Stomach (tissue), 4 donors: ENCODE measurements at regions not wholly inside any gene's neighbourhood (a gene's known extent, or its start where the extent isn't known, plus 50 kb on each side); places are given as distances from the start of the nearest gene placed in this dataset.

Experiments
- POLR2A ChIP-seq, 4 donors: fragments of 450-650 bp; IDR thresholded peaks; one replicate each; pipeline ENCODE4 v1.6.1; 2016; ENCODE audit warnings: antibody characterized with exemption in 4 of 4, control low read depth in 2 of 4, mild to moderate bottlenecking in 1 of 4, moderate library complexity in 1 of 4
- POLR2AphosphoS5 ChIP-seq, 3 donors: sonication (generic); formaldehyde crosslinking; IDR thresholded peaks; one replicate each; pipeline ENCODE4 v1.6.1; 2016; ENCODE audit warnings: antibody characterized with exemption in 3 of 3
- TF ChIP-seq, protein P1 (sequence below), 7 experiments: fragments of 450-650 bp in 4 of 7; fragments of 200-600 bp in 3 of 7; sonication (generic) in 3 of 7; IDR thresholded peaks; one replicate each; pipeline ENCODE4 v1.5.1; 2016 to 2019; ENCODE audit warnings: antibody characterized with exemption in 7 of 7, control low read depth in 2 of 7, mild to moderate bottlenecking in 1 of 7

DNA sequence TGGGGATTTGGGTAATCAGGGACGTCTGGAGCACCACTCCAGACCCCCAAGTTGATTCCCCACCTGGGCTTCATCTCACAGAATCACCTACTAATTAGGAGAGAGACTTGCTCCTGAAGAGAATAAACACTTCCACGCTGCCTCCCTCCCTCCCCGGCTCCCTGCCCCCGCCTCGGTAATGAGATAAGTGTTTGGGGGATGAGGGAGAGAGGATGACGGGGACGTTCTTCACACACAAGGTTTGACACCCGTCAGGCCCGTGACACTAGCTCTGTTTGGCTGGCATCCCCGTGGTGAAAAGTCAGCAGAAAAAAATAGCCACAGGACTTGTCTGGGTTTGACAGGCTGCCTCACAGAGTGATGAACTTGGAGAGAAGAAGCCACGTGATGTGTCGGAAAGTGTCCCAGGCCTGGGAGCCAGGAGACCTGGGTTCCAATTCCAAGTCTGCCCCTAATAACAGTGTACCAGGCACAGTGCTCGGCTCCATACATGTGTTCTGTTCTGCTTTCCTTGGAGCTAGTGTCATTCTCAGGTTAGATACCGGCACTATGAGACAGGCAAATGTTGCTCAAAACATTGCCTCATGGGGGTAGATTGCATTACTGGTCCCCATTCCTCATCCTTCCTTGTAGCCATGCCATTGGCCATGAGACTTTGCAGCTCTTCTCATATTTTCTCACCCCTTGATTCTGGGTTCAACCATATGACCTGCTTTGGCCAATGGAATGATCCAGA is 578.0 kb downstream of the BCOR start:
- TF ChIP-seq POLR2AphosphoS5 (IDR thresholded peaks at IDR 0.05) (no peak), POLR2A (IDR thresholded peaks at IDR 0.05) (no peak)
- TF ChIP-seq, protein P1, sequence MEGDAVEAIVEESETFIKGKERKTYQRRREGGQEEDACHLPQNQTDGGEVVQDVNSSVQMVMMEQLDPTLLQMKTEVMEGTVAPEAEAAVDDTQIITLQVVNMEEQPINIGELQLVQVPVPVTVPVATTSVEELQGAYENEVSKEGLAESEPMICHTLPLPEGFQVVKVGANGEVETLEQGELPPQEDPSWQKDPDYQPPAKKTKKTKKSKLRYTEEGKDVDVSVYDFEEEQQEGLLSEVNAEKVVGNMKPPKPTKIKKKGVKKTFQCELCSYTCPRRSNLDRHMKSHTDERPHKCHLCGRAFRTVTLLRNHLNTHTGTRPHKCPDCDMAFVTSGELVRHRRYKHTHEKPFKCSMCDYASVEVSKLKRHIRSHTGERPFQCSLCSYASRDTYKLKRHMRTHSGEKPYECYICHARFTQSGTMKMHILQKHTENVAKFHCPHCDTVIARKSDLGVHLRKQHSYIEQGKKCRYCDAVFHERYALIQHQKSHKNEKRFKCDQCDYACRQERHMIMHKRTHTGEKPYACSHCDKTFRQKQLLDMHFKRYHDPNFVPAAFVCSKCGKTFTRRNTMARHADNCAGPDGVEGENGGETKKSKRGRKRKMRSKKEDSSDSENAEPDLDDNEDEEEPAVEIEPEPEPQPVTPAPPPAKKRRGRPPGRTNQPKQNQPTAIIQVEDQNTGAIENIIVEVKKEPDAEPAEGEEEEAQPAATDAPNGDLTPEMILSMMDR (IDR thresholded peaks at IDR 0.05) = no peak
